Breast epithelium (tissue), 3 donors: ENCODE measurements at regions not wholly inside any gene's neighbourhood (a gene's known extent, or its start where the extent isn't known, plus 50 kb on each side); places are given as distances from the start of the nearest gene placed in this dataset.

Source experiments
- CTCF ChIP-seq, 3 donors: fragments of 450-650 bp; IDR thresholded peaks; one replicate each; pipeline ENCODE4 v1.5.1; 2016 to 2017; ENCODE audit warnings: antibody characterized with exemption in 3 of 3, mild to moderate bottlenecking in 3 of 3, moderate library complexity in 3 of 3
- POLR2A ChIP-seq: fragments of 450-650 bp; IDR thresholded peaks from one replicate; pipeline ENCODE4 v1.6.1; 2016; ENCODE audit warnings: antibody characterized with exemption, mild to moderate bottlenecking, moderate library complexity
- POLR2AphosphoS5 ChIP-seq, 3 donors: sonication (generic); formaldehyde crosslinking; IDR thresholded peaks; one replicate each; pipeline ENCODE4 v1.6.1; 2017; ENCODE audit warnings: antibody characterized with exemption in 3 of 3

DNA sequence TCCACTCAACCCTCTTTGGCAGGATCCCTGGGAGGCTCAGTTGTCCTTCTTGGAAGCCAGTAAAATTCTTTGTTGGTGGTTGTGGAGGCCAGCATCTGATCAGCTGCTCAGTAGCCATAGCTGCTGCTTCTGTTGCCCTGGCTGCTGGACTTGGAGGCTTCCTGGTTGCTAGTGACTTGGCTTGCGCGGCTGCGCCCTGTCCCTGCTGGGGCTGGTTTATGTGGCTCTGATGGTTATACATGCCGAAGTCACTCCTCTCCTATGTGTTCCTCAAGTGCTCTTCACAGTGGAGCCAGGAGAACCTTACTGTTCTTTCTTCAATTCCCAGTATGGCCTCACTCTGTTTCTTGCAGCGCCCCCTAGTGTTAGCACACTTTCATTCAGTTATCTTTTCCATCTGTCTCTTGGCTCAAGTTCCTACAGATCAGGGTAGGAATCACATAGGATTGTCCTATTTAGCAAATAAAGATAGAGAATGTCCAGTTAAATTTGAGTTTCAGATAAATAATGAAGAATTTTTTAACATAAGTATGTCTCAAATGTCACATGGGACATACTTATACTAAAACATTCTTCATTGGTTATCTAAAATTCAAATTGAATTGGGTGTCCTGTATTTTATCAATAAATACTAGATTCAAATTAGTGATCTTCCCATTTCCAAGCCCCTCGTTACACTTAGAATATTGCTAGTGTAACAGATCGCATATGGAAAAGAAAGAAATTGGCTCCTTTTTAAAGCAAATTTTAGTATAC lies 176.5 kb downstream of the TGFB2 start:
- peak; percentile 46 to 65 (median 53) for TF ChIP-seq CTCF (IDR thresholded peaks at IDR 0.05)
- TF ChIP-seq POLR2A, result no peak
- TF ChIP-seq POLR2AphosphoS5 (IDR thresholded peaks at IDR 0.05), result no peak
